SK-MEL-5 (cell line): ENCODE measurements at regions not wholly inside any gene's neighbourhood (a gene's known extent, or its start where the extent isn't known, plus 50 kb on each side); places are given as distances from the start of the nearest gene placed in this dataset.

ENCODE experiments used
- DNase-seq: peaks from one replicate; pipeline ENCODE4 v3.0.0-alpha.2; 2016; ENCODE audit warnings: low read depth, low spot score
- in situ Hi-C: cut with HindIII; loops from 2 replicates; pipeline ENCODE4 v1.10.0; 2016; ENCODE audit warnings: low sequenced_read_pairs, high pct_unique_total_duplicates, low pct_unique_long_range_greater_than_20kb

GRCh38 chr13:106796280-106797047, 228.5 kb upstream of the ARGLU1 start:
- DNase-seq: no peak
- in situ Hi-C loops: no loop called here

DNA sequence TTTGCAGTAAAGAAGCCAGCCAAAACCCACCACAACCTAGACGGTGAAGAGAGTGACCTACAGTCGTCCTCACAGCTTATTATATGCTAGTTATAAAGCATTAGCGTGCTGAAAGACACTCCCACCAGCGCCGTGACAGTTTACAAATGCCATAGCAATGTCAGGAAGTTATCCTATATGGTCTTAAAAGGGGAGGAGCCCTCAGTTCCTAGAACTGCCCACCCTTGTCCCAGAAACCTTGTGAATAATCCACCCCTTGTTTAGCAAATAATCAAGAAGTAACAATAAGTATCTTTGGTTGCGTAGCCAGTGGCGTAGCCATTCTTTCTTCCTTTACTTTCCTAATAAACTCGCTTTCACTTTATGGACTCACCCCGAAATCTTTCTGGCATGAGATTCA, 227.9 kb upstream of the ARGLU1 start:
- in situ Hi-C loops: no loop called here

GRCh38 chr13:106794117-106794516, 226.2 kb upstream of the ARGLU1 start:
- in situ Hi-C loops: no loop called here
- no peak for DNase-seq

More for the DNA sequence above, 227.9 kb upstream of the ARGLU1 start:
- DNase-seq: no peak

- no peak for DNase-seq
- in situ Hi-C loops: no loop called here
These were observed 222.0 kb upstream of the ARGLU1 start for GRCh38 chr13:106789911-106790310.

DNA sequence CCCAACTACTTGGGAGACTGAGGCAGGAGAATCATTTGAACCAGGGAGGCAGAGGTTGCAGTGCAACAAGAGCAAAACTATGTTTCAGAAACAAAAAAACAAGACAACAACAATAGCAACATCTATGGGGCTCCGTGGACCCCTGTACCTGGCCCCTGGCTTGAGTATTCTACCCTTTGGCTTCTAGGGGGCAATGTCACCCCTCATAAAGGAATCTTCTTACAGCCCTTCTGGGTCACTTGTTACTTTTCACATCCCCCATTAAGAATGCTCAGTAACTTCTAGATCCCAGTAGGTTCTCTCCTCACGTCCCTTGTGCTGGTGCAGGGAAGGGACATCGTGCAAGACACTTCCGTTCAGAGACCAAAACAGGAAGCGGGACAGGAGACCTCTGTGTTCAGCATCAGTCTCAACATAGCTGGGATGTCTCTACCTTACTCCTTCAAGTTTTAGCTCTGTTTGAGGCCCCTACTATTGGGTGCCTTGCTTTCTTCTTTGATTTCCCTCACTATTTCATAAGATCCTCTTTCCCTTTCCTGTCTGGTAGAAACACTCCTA, 218.1 kb upstream of the ARGLU1 start:
- DNase-seq: no peak
- in situ Hi-C loops: no loop called here

DNA sequence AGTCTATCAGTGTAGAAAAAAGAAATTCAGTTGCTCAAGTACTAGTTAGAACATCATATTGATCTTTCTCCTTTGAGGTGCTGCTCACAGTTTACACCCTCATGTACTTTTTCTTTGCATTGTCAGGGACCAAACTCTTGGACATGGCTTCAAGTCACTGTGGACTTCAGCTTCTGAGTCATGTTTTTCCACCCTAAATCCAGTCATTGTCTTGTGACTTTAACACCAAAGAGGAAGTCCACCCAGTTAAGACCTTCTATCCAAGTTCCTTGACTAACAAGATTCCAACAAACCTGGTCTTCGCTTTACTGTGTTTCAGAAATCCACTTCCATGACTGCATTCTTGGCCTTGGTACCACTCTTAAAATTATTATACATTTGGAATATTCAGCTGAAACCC, 206.7 kb upstream of the ARGLU1 start:
- DNase-seq: no peak
- in situ Hi-C loops: no loop called here

- in situ Hi-C loops: no loop called here
- no peak for DNase-seq
These were observed 204.2 kb upstream of the ARGLU1 start for GRCh38 chr13:106772006-106772601.

- no peak for DNase-seq
- in situ Hi-C loops: no loop called here
These were observed 201.1 kb upstream of the ARGLU1 start for GRCh38 chr13:106768991-106769390.

GRCh38 chr13:106762708-106763107, 194.8 kb upstream of the ARGLU1 start:
- no peak for DNase-seq
- in situ Hi-C loops: no loop called here

DNA sequence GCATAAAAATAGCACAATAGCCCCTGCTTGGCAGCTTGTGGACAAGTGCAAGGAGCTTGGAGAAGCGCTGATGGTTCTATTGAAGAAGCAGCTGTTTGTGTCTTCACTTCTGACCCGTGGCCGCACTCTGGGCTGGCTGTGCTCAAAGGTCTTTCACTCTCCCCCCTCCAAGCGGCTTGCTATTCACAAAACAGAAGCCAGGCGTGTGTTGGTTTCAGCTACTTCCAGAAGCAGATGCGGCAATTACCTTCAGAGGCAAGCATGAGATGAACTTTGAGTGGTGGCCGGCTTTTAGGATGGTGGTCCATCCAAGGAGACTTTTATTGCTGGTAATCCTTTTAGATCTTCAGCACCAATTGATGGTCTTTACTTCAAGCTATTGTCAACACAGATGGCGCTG, 188.5 kb upstream of the ARGLU1 start:
- no peak for DNase-seq
- in situ Hi-C loops: no loop called here

DNA sequence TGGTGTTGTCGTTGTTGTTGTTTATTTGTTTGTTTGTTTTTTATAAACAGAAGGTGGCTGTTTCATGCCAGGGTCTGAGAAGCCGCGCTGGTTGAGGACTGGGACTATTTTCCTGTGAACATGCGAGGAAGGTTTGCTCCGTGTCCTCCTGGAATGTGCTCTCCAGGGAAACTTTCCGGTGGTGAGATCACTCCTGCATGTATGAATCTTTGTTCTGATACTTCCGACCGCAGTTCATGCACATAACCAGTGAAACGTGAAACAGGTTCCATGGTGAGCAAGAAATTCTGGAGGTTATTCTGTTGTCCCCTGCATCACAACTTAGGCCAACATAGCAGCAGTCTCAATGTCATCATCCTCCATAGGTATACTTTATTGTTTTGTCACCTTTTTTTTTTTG, 187.6 kb upstream of the ARGLU1 start:
- in situ Hi-C loops: no loop called here
- no peak for DNase-seq

DNA sequence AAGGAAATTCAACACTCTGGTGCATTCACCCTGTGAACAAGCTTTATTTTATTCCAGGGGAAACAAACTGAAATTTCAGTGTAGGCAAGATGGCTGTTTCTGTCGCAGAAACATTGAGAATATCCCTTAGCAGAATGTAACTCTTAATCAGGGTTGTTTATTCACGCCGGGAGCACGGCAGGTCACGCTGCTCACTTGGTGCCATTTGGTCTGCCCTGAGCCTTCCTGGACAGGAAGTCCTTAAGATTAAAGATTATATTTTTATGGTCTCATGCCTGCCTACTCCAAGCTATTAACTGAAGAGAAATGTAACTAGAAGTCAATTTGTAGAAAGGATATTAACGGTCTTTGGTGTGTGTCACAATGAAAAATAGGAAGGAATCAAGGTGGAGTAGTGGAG, 185.3 kb upstream of the ARGLU1 start:
- in situ Hi-C loops: no loop called here
- no peak for DNase-seq

DNA sequence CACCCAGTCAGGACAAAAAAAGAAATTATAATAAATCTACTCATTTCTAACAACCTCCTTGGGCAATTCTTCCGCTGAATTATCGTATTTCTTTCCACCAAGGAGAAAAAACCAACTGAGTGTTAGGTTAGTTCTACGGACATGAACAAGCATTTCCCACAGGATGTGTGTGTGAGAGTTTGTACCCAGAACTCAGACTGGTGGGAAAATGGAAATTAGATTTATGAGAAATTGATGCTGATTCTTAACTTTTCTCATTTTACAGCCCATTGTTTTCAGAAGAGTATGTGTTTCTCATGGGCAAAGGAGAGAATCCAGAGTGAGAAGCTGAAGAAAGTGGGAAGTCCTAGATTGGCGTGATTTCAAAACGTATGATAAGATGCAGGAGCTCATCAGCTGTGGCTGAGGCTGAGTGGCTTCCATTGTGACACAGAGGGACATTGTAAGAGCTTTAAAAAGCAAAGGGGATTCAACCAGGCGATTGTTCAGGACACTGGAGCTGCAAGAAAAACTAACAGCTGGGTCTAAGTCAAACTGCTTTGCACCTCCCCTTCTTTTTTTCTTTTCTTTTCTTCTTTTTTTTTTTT, 184.7 kb upstream of the ARGLU1 start:
- in situ Hi-C loops: no loop called here

GRCh38 chr13:106748785-106749184, 180.8 kb upstream of the ARGLU1 start:
- in situ Hi-C loops: no loop called here
- no peak for DNase-seq

More for the DNA sequence above, 184.7 kb upstream of the ARGLU1 start:
- no peak for DNase-seq

DNA sequence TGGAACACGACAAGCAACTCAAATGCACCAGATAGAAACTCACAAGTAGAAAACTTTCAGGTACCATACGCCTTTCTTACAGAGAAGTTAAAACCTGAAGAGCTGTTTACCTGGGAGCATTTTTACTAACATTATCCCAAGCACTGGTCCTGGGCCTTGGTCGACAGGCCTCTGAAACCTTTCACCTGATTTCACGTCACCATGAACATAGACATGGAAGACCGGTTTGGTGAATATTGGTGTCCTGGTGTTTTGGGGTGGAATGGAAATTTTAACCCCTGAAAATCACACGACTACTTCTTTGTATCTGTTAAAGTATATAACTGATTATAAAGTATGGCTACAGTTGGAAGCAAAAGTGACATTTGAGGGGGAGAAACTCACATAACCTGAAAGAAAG, 176.6 kb upstream of the ARGLU1 start:
- DNase-seq: no peak
- in situ Hi-C loops: no loop called here

DNA sequence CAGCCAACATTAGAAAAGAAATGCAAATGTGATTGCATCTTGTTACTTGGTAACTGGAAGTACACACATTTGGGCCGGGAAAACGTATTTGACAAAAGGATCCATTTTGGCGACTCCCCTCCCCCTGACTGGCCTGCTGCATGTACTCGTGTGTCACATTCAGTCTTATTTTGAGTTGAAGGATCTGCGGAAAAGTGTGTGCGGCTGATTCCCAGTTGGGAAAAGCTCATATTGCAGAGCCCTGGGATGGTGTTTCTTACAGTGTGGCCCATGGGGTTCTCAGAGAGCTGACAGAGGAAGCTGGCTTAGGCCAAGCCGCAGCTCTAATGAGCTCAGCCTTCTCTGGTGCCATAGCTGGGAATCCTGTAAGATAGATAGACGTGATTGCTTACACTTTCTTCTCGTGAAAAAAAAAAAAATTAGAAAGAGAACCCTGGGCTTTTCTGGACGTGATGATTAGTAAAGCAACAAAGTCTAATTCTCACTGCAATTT, 170.3 kb upstream of the ARGLU1 start:
- no peak for DNase-seq
- in situ Hi-C loops: no loop called here

GRCh38 chr13:106736941-106737340, 169.0 kb upstream of the ARGLU1 start:
- no peak for DNase-seq
- in situ Hi-C loops: no loop called here

GRCh38 chr13:106734198-106734597, 166.3 kb upstream of the ARGLU1 start:
- in situ Hi-C loops: no loop called here
- DNase-seq: no peak

DNA sequence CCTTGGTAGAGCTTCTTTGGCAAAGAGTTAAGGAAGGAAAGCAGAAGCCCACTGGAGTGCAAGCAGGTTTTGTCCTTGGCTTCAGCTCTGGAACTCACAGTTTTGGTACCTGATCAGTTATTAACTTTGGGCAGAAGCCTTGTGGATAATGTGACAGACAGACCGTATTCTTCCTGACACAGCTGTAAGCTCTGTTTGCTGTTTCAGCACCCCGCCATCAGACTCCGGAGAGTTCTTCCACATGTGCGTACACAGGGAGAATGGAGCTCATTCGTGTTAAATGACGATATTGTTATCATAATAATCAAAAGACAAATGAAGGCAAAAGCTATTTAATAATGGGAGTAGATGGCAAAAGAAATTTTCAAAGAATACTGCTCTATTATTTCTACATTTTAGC, 155.1 kb upstream of the ARGLU1 start:
- in situ Hi-C loops: no loop called here
- DNase-seq: no peak
